Vagina (tissue), 2 donors: ENCODE measurements at regions not wholly inside any gene's neighbourhood (a gene's known extent, or its start where the extent isn't known, plus 50 kb on each side); places are given as distances from the start of the nearest gene placed in this dataset.

ENCODE experiments used
- CTCF ChIP-seq, 3 experiments: fragments of 450-650 bp in 2 of 3; fragments of 200-600 bp in 1 of 3; sonication (generic) in 1 of 3; IDR thresholded peaks; one replicate each; pipeline ENCODE4 v1.5.1; 2017 to 2019; ENCODE audit warnings: antibody characterized with exemption in 3 of 3, mild to moderate bottlenecking in 2 of 3, moderate library complexity in 2 of 3
- POLR2A ChIP-seq, 2 donors: fragments of 450-650 bp; IDR thresholded peaks; one replicate each; pipeline ENCODE4 v1.6.1; 2017; ENCODE audit warnings: antibody characterized with exemption in 2 of 2, mild to moderate bottlenecking in 2 of 2, moderate library complexity in 2 of 2

- TF ChIP-seq CTCF (IDR thresholded peaks at IDR 0.05): no peak
- TF ChIP-seq POLR2A (IDR thresholded peaks at IDR 0.05): no peak
Observed at GRCh38 chr13:73365681-73366080, 306.9 kb downstream of the KLF5 start.
